ENCODE measurements at regions not wholly inside any gene's neighbourhood (a gene's known extent, or its start where the extent isn't known, plus 50 kb on each side); places are given as distances from the start of the nearest gene placed in this dataset.

GRCh38 chr1:102751111-102751510 is 357.2 kb downstream of the COL11A1 start:
- H3K4me3 ChIP-seq (ENCODE audit: low read depth, poor library complexity, severe bottlenecking), result no peak overlapping the region
- DNase-seq (ENCODE audit: low spot score in 2 of 2), result no peak
- WGBS, 2 donors, result 15 to 22% methylated on average over 2 of the region's 2 CpGs
- intact Hi-C loops (cut with DNase I; ENCODE audit: low total_unique reads), result no loop called here
- no peak for TF ChIP-seq POLR2A (IDR thresholded peaks at IDR 0.05)
- TF ChIP-seq, protein P1, sequence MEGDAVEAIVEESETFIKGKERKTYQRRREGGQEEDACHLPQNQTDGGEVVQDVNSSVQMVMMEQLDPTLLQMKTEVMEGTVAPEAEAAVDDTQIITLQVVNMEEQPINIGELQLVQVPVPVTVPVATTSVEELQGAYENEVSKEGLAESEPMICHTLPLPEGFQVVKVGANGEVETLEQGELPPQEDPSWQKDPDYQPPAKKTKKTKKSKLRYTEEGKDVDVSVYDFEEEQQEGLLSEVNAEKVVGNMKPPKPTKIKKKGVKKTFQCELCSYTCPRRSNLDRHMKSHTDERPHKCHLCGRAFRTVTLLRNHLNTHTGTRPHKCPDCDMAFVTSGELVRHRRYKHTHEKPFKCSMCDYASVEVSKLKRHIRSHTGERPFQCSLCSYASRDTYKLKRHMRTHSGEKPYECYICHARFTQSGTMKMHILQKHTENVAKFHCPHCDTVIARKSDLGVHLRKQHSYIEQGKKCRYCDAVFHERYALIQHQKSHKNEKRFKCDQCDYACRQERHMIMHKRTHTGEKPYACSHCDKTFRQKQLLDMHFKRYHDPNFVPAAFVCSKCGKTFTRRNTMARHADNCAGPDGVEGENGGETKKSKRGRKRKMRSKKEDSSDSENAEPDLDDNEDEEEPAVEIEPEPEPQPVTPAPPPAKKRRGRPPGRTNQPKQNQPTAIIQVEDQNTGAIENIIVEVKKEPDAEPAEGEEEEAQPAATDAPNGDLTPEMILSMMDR (IDR thresholded peaks at IDR 0.05), result no peak

DNA sequence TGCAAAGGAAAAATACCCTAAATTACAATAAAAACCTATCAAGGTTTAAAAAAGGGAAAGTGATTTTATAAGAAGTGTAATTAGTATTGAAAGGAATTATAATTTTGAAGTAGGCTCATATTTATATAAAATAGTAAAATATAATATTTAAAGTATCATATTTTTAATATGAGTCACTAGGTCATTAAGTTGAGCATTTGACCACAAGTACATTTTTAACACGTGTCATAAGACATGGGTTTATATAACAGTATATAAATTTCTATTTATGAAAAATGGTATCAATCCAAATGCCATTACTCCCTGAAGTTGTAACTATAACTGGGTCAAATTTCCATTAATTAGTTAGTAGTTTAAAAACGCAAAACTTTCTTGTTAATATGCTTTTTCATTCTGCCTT is 365.9 kb downstream of the COL11A1 start:
- TF ChIP-seq, protein P1 (IDR thresholded peaks at IDR 0.05), result no peak
- TF ChIP-seq POLR2A (IDR thresholded peaks at IDR 0.05), result no peak
- DNase-seq (ENCODE audit: low spot score in 2 of 2), result no peak
- no peak overlapping the region for H3K4me3 ChIP-seq (ENCODE audit: low read depth, poor library complexity, severe bottlenecking)
- WGBS, 2 donors, result 56 to 59% methylated on average over 2 of the region's 2 CpGs
- intact Hi-C loops (cut with DNase I; ENCODE audit: low total_unique reads), result no loop called here

DNA sequence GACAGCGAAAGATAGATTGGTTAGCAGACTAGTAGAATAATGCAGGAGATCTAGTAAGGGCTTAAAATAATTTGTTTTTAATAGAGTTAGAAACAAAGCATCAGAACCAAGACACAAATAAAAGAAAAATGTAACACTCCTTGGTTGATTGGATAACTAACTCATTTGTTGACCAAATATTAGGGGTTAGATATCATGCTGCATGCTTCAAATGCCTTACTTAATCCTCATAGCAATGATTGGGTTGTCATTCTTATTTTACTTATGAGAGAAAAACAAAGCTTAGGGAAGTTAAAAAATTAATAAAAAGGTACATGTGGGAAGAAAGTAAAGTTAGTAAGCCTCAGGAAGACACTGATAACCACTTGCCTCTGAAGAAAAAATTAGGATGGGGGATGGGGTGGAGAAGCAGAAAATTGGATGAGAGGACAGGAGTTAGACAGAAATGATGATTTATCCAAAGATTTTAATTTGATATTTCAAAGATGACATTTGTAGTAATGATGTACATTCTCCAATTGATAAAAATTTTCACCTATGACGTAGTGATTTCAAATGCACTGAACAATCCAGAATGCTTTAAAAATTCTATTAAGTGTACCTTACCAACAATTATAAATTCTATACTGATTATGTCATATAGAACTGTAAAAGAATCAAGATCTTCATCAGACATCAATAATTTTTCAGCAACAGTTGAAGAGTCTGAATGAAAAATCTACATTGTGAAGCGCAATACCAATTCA is 374.7 kb downstream of the COL11A1 start:
- 88 to 92% methylated on average over 3 of the region's 3 CpGs for WGBS, 2 donors
- intact Hi-C loops (cut with DNase I; ENCODE audit: low total_unique reads), result no loop called here

GRCh38 chr1:102732927-102733326 is 375.4 kb downstream of the COL11A1 start:
- TF ChIP-seq POLR2A (IDR thresholded peaks at IDR 0.05), result no peak
- TF ChIP-seq, protein P1 (IDR thresholded peaks at IDR 0.05), result no peak
- WGBS, 2 donors, result 36 to 46% methylated on average over 1 of the region's 1 CpG
- intact Hi-C loops (cut with DNase I; ENCODE audit: low total_unique reads), result no loop called here
- no peak for DNase-seq (ENCODE audit: low spot score in 2 of 2)
- no peak overlapping the region for H3K4me3 ChIP-seq (ENCODE audit: low read depth, poor library complexity, severe bottlenecking)

More for the DNA sequence above, 374.7 kb downstream of the COL11A1 start:
- DNase-seq (ENCODE audit: low spot score in 2 of 2), result no peak
- no peak for TF ChIP-seq POLR2A (IDR thresholded peaks at IDR 0.05)
- TF ChIP-seq, protein P1 (IDR thresholded peaks at IDR 0.05), result no peak
- H3K4me3 ChIP-seq (ENCODE audit: low read depth, poor library complexity, severe bottlenecking), result no peak overlapping the region

GRCh38 chr1:102726417-102726816 is 381.9 kb downstream of the COL11A1 start:
- 82 to 97% methylated on average over 1 of the region's 1 CpG for WGBS, 2 donors
- H3K4me3 ChIP-seq (ENCODE audit: low read depth, poor library complexity, severe bottlenecking), result no peak overlapping the region
- no peak for DNase-seq (ENCODE audit: low spot score in 2 of 2)
- TF ChIP-seq, protein P1 (IDR thresholded peaks at IDR 0.05), result no peak
- intact Hi-C loops (cut with DNase I; ENCODE audit: low total_unique reads), result no loop called here

DNA sequence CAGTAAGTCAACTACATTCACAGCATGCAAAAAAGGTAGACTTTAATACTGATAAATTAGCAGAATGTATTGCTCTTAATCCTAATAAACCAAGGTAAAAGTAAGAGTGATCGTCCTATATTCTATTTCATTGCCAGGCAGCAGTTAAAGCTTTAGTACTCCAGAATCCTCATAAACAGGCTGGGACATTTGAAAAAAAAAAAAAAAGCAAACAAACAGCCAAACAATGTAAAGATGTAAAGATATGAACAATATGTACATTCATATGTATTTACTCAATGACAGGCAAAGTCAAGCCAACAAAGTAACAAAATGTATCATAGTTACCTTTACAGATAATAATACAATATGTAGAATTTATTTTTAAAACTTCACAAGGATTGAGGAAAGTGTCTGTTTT is 383.6 kb downstream of the COL11A1 start:
- no peak for DNase-seq (ENCODE audit: low spot score in 2 of 2)
- TF ChIP-seq, protein P1 (IDR thresholded peaks at IDR 0.05), result no peak
- no peak for TF ChIP-seq POLR2A (IDR thresholded peaks at IDR 0.05)
- intact Hi-C loops (cut with DNase I; ENCODE audit: low total_unique reads), result no loop called here
- H3K4me3 ChIP-seq (ENCODE audit: low read depth, poor library complexity, severe bottlenecking), result no peak overlapping the region
- 88% methylated on average over 1 of the region's 1 CpG for WGBS, 2 donors
